ENCODE measurements at regions not wholly inside any gene's neighbourhood (a gene's known extent, or its start where the extent isn't known, plus 50 kb on each side); places are given as distances from the start of the nearest gene placed in this dataset.

DNA sequence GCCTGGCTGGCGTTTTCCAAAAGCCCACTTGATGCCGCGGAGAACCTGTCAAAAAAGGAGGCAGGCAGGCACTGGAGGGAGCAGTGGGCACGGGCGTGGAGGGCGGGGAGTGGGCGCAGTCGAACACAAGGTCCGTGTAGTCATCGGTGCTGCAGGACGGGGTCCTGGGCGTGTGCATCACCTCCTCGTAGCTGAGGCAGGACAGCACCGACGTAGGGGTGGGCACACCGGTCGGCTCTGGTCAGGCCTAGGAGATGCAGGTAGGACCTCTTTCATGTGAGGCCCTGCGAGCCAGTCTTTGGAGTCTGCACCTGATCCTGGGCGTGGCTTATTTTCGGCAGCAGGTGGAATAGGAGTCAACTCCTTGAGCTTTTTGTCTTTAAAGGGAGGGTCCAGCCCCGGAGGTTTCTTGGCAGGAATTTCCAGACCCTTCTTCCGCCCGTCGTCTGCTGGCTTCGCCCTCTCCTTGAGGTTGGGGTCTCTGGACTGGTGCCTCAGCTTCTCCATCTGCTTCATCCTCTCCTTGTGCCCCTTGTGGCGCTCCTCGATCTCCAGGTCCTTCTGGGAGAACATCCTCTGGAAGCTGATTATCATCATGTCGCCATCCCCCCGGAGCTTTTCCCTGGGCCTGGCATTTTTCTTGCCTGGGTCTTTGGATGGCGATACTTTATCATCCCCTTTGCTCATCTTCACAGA is 892.5 kb upstream of the LRRTM1 start:
- Histone ChIP-seq H3K4me1 (ENCODE audit: insufficient read depth, low read length, poor library complexity, severe bottlenecking) (no peaks in the 10 kb centered on the region), H3K9me3 (ENCODE audit: low read depth, low read length, poor library complexity, severe bottlenecking) (peaks cover 44% of the 10 kb centered on the region), H3K4me3 (ENCODE audit: low read depth, low read length, poor library complexity, severe bottlenecking) (no peak overlapping the region), H3K27me3 (replicated peaks; ENCODE audit: insufficient read depth, low read depth, low read length, poor library complexity) (no peaks in the 10 kb centered on the region), H3K27ac (ENCODE audit: low read depth, low read length, poor library complexity, severe bottlenecking) (no peak overlapping the region), H3K36me3 (ENCODE audit: insufficient read depth, low read length, poor library complexity, severe bottlenecking) (no peaks in the 10 kb centered on the region)
- intact Hi-C loops (cut with micrococcal nuclease; ENCODE audit: unreplicated experiment) = no loop called here
- POLR2A ChIA-PET (ENCODE audit: low non-redundant PET) = no interaction called here
- TF ChIP-seq, protein P1, sequence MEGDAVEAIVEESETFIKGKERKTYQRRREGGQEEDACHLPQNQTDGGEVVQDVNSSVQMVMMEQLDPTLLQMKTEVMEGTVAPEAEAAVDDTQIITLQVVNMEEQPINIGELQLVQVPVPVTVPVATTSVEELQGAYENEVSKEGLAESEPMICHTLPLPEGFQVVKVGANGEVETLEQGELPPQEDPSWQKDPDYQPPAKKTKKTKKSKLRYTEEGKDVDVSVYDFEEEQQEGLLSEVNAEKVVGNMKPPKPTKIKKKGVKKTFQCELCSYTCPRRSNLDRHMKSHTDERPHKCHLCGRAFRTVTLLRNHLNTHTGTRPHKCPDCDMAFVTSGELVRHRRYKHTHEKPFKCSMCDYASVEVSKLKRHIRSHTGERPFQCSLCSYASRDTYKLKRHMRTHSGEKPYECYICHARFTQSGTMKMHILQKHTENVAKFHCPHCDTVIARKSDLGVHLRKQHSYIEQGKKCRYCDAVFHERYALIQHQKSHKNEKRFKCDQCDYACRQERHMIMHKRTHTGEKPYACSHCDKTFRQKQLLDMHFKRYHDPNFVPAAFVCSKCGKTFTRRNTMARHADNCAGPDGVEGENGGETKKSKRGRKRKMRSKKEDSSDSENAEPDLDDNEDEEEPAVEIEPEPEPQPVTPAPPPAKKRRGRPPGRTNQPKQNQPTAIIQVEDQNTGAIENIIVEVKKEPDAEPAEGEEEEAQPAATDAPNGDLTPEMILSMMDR (conservative IDR thresholded peaks at IDR 0.05; ENCODE audit: low read depth, low read length) = no peak
- no peak for TF ChIP-seq EZH2 (IDR thresholded peaks at IDR 0.05; ENCODE audit: borderline replicate concordance, low read depth, low read length, poor library complexity, severe bottlenecking)
- CTCF ChIA-PET = no interaction called here
- no TSS peak for BruUV-seq (replicated peaks)
- DNase-seq (ENCODE audit: low spot score) = no peak

DNA sequence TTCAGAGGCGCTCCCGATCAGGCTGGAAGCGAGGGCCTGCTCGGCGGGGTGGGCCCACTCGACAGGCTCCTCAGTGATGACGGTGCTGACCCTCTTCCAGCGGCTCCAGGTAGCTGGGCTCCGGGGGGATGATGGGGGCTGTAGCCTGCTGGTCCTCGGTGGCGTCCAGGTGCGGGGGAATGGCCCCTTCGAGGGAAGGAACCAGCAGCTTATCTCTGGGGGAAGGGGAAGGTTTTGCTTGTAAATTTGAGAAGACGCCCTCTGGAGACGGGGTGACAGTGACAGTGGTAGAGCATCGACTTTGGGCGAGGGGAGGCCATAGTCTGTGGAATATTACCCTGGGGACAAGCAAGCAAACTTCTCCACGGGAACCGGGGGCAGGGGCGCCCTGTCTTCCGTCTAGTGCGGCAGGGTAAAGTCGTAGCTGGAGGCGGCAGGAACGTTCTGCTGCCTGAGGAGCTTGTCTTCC is 891.9 kb upstream of the LRRTM1 start:
- Histone ChIP-seq H3K27ac (ENCODE audit: low read depth, low read length, poor library complexity, severe bottlenecking) (no peak overlapping the region), H3K36me3 (ENCODE audit: insufficient read depth, low read length, poor library complexity, severe bottlenecking) (no peaks in the 10 kb centered on the region), H3K4me3 (ENCODE audit: low read depth, low read length, poor library complexity, severe bottlenecking) (no peak overlapping the region), H3K4me1 (ENCODE audit: insufficient read depth, low read length, poor library complexity, severe bottlenecking) (no peaks in the 10 kb centered on the region), H3K9me3 (ENCODE audit: low read depth, low read length, poor library complexity, severe bottlenecking) (peaks cover 40% of the 10 kb centered on the region), H3K27me3 (replicated peaks; ENCODE audit: insufficient read depth, low read depth, low read length, poor library complexity) (no peaks in the 10 kb centered on the region)
- intact Hi-C loops (cut with micrococcal nuclease; ENCODE audit: unreplicated experiment) = no loop called here
- TF ChIP-seq EZH2 (IDR thresholded peaks at IDR 0.05; ENCODE audit: borderline replicate concordance, low read depth, low read length, poor library complexity, severe bottlenecking) = no peak
- TF ChIP-seq, protein P1 (conservative IDR thresholded peaks at IDR 0.05; ENCODE audit: low read depth, low read length) = no peak
- BruUV-seq (replicated peaks) = no TSS peak
- no peak for DNase-seq (ENCODE audit: low spot score)
- ChIA-PET CTCF (no interaction called here), POLR2A (ENCODE audit: low non-redundant PET) (no interaction called here)

DNA sequence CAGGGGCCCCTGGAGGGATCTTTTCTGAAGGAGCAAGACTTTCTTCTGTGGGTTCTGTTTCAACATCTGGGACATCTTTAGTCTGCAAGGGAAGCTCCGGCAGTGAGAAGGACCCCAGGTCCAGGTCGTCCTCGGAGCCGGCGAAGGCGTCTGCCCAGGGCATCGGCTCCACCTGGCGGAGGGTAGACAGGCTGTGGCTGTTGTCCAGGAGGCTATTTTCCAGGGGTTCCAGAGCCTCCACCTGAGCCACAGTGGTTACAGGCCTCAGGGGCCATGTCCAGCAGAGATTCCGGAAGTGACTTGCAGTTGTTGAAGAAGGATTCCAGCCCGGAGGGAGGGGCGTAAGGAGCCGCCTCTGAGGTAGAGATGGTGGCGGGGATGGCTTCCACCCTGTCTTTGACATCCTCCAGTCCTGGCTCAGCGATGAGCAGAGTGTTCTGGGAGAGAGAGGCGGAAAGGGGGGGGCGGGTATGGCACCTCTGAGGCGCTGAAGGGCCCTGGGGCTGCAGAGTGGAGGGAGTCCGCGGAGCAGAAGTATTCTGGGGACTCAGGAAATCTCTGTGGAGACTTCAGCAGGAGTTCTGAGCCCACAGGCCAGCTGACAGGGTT is 891.3 kb upstream of the LRRTM1 start:
- DNase-seq (ENCODE audit: low spot score) = no peak
- intact Hi-C loops (cut with micrococcal nuclease; ENCODE audit: unreplicated experiment) = no loop called here
- no peaks in the 10 kb centered on the region for H3K27me3 ChIP-seq (replicated peaks; ENCODE audit: insufficient read depth, low read depth, low read length, poor library complexity)
- no peak overlapping the region for H3K4me3 ChIP-seq (ENCODE audit: low read depth, low read length, poor library complexity, severe bottlenecking)
- no peak for TF ChIP-seq EZH2 (IDR thresholded peaks at IDR 0.05; ENCODE audit: borderline replicate concordance, low read depth, low read length, poor library complexity, severe bottlenecking)
- TF ChIP-seq, protein P1 (conservative IDR thresholded peaks at IDR 0.05; ENCODE audit: low read depth, low read length) = no peak
- H3K4me1 ChIP-seq (ENCODE audit: insufficient read depth, low read length, poor library complexity, severe bottlenecking) = no peaks in the 10 kb centered on the region
- H3K27ac ChIP-seq (ENCODE audit: low read depth, low read length, poor library complexity, severe bottlenecking) = no peak overlapping the region
- CTCF ChIA-PET = no interaction called here
- H3K9me3 ChIP-seq (ENCODE audit: low read depth, low read length, poor library complexity, severe bottlenecking) = peaks cover 35% of the 10 kb centered on the region
- BruUV-seq (replicated peaks) = no TSS peak
- no peaks in the 10 kb centered on the region for H3K36me3 ChIP-seq (ENCODE audit: insufficient read depth, low read length, poor library complexity, severe bottlenecking)
- POLR2A ChIA-PET (ENCODE audit: low non-redundant PET) = no interaction called here

Measured in A673 (cell line).